Hepatic stellate cell (primary cell): ENCODE measurements at regions not wholly inside any gene's neighbourhood (a gene's known extent, or its start where the extent isn't known, plus 50 kb on each side); places are given as distances from the start of the nearest gene placed in this dataset.
"Not testable (repeated sequence)": the region's sequence is repeated elsewhere in the genome, so short reads cannot be mapped to it uniquely, and the experiment has no call there.

ENCODE experiments used
- DNase-seq: peaks from one replicate; pipeline ENCODE4 v3.0.0; 2011; ENCODE audit warnings: low spot score

DNA sequence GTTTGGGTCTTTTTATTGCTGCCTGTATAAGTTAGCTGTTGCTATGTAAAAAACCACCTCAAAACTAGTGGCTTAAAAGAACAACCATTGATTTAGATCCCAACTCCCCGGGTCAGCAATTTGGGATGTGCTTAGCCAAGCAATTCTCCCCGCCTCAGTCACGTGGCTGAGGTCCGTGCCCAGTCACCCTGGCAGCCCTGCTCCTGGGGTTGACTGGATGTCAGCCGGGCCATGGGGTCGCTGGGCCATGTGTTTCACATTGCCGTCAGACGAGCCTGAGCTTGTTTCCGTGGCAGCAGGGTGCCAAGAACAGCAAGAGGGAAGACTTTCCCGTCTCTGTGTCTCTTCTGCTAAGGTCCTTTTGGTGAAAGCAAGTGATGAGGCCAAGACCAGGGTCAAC lies 345.7 kb upstream of the FAT1 start:
- DNase-seq = no peak

DNA sequence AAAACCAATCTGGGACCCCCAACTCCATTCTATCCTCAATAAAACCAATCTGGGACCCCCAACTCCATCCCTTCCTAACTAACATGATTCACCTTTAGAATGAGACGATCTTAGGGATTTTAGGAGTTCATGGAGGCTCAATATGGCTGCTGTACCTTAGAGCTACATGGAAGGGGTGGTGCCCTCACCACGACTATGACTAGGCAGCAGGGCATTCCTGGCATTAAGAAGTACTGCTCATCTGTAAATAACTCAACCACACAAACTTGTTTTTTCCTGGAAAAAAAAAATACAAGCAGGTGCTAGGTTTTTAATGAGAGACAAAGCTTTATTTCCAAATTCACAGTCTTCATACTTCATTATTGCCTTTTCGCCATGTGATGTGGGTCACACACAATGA lies 346.5 kb upstream of the FAT1 start:
- no peak for DNase-seq

DNA sequence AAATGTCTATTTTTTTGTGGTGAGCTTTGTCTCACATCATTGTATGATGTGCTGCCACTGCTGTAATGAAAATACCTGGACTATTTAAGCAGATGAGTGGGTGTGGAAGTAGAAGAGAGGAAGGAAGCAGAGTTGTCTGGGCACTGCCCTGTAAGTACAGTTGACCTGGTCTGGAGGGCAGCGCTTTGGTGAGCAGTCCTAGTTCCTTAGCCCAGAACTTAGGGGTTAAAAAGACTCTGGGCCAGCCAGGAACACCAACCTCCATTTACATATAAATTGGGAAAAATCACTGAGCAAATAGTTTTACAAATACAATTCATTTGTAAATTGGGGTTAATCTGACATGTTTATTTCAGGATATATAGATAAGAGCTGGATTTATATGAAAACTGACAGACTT lies 347.1 kb upstream of the FAT1 start:
- DNase-seq = no peak

DNA sequence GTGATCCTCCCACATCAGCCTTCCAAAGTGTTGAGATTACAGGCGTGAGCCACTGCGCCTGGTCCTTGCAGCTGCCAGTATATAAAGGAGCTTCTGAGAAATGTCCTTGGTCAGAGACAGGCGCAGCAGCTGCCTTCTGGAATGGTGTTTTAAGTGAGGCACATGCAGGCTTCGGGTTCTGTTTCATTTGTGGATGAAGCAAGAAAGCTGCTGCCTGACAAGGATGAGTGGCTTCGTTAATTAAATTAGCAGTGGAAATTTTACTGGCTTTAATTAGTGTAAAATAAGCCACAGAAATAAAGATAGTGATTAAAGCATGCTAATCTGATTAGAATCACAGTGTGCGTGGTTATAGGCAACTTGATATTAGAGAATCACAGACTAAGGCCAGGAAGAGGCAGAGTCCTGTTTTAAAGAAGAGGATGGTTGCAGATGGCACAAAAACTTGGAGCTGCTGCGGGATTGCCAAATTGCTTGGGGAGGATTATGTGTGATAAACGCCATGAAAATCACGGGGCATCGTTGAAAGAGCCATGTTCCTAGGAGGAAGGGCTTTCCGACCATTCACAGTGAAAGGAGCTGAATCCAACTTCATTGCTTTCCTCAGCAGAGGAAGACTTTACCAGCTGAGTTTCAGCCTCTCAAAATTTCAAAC lies 348.4 kb upstream of the FAT1 start:
- DNase-seq = no peak

DNA sequence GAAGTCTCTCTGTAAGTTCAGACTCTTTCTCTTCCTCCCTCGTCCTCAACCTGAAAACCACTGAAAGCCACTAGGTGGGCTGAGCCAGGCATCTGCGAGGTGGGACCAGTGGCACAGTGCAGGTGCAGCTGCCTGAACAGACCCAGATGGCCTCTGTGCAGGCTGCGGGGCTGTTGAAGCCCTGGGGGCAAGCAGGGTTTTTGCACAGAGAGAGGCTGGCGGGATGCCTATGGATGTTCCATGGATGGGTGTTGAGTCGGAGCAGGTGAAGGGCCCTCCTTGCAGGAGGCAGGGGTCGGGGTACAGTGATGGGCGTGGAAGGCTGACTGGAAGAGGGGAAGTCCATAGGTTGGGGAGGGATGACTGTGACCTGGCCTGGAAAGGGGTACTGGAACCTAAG lies 350.2 kb upstream of the FAT1 start:
- DNase-seq = no peak

DNA sequence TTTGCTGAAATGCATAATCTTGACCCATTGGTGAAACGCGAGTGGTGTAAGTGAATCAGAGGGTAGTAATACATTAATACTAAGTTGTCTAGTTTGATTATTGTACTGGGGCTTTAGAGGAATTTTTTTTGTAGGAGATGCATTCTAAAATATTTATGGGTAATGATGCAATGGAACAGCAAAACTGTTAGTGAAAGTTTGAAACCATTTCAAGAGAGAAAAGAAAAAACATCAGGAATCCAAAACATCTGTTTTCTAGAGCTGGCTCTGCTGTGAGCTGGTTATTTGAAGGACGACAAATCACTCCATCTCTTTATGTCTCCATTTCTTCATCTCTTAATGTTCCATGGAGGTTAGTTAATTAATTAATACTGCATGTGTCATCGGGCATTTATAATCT lies 351.9 kb upstream of the FAT1 start:
- DNase-seq = no peak

DNA sequence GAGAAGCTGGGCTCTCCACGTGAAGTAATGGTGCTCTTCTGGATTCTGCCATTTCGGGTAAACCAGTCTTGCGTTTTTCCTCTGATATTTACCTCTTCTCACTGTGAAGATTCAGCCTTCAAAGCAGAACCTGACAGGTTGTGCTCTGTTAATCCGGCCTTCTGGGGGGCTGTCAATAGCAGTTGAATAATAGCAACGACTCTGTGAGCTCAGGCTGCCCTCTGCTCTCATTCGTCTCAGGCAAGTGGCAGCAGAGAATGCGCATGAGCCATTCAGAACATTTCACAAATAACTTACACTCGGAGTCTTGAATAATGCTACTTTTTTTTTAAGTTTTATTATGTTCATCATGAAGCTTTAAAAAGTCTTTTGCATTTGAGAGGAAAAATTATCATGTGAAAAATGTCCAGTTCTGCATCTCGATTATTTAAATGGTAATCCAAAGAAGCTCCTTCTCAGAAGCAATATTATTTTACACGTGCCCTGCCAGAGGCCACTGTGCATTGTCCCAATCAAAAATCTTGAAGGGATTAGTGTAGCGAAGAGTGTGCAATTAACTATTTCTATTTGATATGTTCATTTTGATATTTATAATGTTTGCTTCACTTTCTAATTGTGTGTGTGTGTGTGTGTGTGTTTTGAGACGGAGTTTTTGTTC lies 354.2 kb upstream of the FAT1 start:
- DNase-seq = no peak

DNA sequence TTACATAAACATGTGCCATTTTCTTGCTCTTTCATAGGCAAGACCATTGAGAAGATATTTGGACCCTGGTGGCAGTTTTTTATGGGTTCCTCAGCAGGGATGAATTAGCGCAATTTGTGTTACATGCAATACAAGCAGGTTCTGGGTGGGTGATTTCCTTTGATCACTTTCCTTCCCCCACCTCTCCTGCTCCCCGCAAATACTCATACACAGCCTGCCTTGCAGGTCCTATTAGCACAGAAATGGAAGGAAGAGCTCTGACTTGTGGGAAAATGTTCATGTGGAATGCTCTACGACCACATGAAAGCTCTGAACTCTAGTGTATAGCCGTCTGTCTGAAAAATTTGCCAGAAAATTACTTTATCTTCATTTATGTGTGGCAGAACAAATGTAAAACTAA lies 361.0 kb upstream of the FAT1 start:
- DNase-seq = no peak

DNA sequence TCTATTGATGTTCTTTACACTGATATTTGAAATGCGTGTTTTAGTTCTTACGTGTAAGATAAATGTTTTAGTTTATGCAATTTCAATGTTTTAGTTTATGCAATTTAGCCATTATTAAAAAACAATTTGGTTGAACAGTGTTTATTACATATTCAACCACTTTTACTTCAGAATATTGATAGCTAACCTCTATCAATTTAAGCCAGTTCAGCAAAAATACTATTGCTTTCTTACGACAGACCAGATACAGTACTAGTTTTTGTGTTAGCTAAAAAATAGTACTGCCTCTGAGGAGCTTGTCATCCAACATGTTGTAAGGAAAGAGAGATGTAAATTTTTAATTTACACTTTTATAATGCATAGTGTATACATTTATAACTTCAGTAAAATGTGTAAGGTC lies 361.7 kb upstream of the FAT1 start:
- DNase-seq = no peak

DNA sequence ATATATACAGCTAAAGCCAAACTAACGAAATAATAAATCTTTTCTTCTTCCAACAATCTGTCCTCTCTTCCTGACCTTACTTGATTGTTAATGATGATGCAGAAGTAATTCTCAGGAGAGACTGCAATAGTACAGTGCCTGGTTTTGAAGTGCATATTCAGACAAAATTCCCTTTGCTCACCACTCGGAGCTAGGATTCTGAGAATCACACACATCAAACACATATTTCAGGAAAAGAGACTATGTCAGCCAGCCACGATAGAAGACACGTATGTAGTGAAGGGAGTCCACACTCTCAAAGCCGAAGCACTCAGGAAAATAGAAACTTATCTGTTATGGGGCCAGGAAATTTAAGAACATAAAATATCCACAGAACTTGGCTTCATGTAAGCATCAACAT lies 362.5 kb upstream of the FAT1 start:
- DNase-seq = no peak

DNA sequence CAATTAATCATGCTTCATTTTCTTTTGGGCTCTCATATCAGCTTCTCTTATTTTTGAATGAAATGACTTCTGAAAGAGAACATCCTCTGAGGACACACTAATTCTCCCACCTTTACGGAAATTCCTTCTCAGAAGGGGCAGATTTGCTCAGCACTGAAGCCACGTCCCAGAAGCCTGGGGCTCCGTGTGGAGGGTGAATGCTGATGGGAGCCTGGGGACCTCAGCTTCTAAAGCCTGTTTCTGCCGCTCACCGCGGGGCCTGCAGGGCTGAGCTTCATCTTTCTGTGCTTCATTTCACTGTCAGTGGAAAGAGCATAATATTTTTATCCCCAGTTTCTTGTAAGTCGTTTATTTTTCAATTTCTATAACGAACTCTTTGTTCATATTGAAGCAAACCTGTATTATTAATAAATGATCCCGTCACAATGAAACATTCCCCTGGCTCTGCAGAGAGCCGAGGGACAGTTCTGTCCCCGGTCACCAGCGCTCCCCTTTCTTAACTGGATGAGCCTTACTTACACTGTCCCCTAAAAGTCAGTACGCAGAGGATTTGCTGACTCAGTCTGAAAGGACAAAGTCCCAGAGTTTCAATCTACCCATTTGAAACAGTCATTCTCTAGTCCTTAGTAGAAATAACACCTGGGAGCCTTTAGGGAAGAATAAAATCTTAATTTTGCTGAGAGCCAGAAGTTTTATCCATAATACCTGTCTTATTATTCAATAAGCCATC lies 364.6 kb upstream of the FAT1 start:
- no peak for DNase-seq

DNA sequence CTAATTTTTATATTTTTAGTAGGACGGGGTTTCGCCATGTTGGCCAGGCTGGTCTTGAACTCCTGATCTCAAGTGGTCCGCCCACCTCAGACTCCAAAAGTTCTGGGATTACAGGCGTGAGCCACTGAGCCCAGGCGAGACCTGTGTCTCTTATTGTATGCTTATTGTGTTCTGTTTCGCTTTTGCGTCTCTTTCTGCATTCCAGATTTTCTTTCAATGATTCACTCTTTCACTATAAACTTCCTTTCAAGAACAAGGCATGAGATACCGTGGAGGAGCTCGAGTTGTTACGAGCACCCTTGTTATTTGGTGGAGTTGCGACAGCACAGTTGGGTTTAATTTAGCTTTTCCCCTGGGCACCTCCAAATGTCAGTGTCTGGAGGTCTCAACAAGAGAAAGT lies 366.7 kb upstream of the FAT1 start:
- DNase-seq = no peak

DNA sequence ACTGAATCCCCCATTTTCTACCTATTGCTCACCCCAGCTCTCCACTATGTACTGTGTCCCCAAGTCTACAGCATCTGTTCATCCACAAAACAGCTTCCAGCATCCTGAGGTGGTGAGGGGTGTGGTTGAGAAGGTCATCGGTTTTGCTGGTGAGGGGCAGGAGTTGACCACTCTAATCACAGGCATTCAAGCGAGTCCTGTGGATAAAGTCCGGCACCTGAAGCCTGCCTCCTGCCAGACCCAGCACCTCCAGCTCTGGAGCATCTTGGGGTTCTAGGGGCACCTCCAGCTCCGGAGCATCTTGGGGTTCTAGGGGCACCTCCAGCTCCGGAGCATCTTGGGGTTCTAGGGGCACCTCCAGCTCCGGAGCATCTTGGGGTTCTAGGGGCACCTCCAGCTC lies 367.2 kb upstream of the FAT1 start:
- DNase-seq = not testable (repeated sequence)

DNA sequence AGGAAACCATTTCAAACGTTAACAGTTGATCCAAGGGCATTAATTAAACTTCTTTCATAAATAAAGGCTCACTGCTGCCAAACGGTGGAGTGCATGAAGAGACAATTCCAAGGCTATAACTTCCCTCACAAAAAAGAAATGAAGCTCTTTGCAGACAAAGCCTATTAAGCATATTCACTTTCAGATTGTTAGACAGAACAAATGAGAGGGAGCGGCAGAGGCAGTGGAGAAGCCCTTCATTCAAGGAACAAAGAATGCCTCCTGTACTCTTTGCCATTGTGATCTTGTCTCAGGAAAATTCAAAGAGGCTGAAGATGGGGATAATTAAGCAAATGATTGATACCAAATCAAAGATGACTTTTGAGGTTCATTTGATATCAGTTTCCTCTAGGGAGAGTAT lies 370.5 kb upstream of the FAT1 start:
- DNase-seq = no peak

DNA sequence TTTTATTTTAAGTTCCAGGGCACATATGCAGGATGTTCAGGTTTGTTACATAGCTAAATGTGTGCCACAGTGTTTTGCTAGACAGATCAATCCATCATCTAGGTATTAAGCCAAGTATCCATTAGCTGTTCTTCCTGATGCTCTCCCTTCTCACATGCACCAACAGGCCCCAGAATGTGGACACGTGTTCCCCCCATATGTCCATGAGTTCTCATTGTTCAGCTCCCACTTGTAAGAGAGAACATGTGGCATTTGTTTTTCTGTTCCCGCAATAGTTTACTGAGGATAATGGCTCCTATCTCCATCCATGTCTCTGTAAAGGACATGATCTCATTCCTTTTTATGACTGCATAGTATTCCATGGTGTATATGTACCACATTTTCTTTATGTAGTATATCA lies 374.8 kb upstream of the FAT1 start:
- no peak for DNase-seq

DNA sequence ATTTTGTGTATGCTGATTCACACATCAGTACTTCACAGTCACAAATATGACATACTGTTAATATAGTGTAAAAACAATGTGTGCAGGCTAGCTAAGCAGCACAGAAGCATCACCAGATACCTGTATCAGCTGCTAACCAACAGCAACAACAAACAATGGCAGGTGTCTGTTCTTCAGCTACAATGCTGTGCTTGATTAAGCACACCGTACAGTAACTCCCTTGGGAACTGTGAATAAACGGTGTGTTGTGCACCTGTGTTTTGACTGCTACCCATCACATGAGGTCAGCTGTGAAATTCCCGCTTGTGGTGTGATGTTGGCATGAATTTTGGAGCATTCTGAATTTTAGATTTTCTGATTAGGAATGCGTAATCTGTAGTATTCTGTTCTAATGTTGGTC lies 379.7 kb upstream of the FAT1 start:
- no peak for DNase-seq

DNA sequence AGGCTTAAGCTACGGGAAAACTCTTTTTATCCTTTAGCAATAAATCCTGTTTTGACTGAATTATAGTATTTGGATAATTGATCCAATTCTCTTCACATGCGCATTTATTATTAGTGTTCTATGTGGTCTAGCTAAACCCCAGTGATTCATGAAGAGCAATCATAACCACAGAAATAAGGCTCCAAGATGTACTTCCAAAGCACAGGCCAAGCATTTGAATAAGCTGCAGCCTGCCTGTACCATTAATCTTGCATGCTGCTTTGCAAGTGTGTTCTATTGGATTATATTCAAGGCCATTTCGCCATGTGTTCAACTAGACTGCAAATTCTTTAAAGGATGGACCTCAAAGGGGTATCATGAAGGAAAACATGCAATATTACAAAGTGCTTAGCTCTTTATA lies 385.2 kb upstream of the FAT1 start:
- no peak for DNase-seq

DNA sequence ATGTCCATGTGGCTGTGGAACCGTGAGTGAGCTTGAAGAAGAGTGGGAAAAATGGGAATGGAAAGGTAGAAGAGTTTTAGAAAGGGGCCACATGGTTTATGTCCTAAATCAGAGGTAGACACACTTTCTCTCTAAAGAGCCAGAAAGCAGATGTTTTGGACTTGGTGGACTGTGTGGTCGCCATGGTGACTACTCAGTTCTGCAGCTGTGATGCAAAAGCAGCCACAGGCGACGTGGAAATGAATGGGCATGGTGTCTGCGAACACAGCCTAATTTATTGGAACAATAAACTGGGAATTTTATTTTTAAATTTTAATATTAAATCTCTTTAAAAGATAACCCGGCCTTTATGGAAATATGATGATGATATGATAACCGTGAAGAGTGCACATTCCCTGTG lies 386.0 kb upstream of the FAT1 start:
- no peak for DNase-seq

DNA sequence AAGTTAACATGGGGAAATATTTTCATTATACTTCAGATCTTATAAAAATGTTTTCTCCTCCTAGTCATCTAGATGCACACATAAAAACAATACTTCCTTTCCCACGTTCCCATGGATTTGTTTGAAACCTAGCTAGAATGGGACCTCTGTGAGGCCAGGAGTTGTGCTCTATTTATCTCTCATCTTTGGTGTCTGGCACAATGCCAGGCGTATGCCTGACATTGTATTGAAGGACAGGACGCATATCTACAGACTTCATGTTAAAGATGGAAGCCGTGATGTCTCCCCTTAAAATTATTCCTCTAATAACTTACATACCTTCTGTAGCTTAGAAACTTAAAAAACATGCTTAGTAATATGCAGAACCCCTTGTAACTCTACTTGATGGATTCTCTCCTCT lies 394.5 kb upstream of the FAT1 start:
- no peak for DNase-seq

DNA sequence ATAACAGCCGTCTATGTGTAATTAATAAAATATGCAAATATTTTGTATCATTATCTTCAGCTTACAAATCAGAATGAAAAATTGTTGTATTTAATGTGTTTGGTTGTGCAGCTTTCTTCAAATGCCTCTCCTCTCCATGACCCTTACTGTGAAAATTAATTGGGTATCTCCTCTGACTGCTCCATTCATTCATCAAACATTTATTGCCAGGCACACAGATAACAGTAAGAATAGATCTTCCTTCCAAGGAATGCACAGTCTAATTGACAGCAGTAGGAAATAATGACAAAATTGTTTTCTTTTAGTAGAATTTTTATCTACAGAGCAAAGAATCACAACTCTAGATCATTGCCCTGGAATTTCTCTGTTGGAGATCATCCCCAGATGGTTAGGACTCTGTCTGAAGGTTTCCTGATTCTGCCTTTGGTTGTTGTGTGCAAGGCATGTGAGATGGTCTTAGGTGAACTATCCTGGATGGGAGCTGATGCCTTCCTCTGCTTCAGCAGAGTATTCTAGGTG lies 395.0 kb upstream of the FAT1 start:
- no peak for DNase-seq

DNA sequence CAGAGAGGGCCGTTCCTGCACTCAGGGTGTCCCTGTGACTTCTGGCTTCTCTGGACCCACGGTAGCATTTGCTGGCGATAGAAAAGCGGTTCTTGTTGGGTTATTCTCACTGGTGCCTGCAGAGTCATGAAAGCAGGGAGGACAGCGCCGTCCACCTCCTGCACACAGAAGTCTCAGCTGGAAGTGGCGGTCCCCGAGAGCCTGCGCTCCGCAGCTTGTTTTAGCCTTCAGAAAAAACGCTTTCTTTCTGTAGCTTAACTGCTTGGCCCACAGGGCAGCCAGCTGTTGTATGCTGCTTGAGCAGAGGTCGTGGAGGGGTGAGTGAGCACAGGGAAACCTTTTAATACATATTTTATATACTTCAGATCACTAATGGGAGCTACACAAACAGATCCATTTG lies 400.7 kb upstream of the FAT1 start:
- DNase-seq = no peak

DNA sequence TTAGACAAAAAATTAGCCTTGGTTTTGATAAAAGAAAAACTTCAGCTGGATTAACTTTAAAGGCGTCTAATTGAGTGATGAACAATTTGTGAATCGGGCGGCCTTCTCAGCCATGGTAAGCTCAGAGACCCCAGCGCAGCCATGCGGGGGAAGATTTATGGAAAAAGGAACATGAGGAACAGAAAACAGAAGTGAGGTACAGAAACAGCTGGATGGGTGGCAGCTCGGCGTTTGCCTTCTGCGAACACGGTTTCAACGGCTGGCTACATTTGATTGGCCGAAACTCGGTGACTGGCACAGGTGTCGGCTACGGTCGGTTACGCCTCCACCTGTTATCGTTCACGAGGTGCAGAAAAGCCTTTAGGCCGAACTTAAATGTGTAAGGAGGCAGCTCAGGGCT lies 401.4 kb upstream of the FAT1 start:
- DNase-seq = no peak

DNA sequence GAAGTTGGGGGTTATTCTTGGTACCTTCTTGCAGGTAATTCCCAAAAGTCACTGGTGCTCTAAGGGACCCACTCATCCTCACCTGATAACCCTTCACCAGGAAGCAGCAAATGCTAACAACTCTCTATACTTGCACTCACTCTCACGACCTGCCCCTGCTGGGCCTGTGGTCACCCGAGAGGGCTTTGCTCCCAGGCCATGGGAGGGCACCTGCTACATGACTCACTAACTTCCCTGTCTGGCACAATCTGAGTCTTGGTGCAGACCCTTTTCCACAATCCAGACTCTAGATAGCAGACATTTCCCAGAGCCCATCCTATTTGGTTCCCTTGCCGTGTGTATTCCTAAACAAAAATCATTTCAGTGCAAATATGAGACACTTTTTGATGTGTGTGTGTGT lies 403.8 kb upstream of the FAT1 start:
- no peak for DNase-seq

DNA sequence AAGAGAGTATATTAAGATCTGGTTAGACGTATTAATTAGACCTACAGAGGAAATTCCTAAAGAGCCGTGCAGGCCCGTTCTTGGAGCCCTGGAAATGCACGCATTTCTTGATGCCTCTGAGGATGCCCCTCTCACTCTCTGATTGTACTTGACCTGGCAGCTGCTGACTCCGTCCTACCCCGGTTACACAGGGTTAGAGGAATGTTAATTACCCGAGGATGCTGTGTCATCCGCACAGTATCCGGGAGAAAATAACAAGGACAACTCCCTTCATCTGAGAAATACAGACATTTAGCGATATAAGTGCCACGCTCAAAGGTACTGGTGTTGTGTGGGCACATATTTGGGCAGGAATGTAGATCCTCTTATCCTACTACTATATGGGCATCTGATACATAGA lies 404.6 kb upstream of the FAT1 start:
- DNase-seq = peak; percentile 6
